Stimulated activated CD8-positive, alpha-beta memory T cell treated with anti-CD3 and anti-CD28 coated beads, Interleukin-15, amount 100 ng/mL, for 1 hour (primary cell): ENCODE measurements at regions not wholly inside any gene's neighbourhood (a gene's known extent, or its start where the extent isn't known, plus 50 kb on each side); places are given as distances from the start of the nearest gene placed in this dataset.
"Not testable (repeated sequence)": the region's sequence is repeated elsewhere in the genome, so short reads cannot be mapped to it uniquely, and the experiment has no call there.

ENCODE experiments used
- DNase-seq: peaks from one replicate; pipeline ENCODE4 v3.0.0-alpha.2; 2020; ENCODE audit warnings: low read depth

DNA sequence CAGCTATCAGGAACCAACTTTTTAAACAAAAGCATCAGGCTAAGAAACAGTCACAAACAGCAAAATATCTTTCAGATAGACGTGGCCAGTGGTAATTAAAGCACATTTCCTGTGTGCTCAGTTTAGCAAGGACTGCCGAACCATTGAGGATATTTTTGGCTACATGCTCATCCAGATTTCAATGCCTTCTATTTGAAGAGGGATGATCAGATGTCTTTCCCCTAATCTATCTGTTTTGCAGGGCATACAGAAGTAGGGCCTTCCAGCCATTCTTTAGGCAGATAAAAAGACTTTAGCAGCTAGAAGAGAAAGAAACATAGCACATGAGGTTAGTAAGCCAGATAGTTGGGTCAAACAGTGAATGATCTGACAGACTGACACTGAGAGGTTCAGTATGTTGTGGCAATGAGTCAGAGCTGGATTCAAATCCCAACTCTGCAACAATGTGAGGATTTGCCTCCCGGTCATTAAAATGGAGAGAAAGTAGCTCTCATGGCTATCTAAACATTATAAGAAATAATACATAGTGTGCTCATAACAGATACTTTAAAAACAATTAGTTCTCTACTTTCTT, 100.0 kb upstream of the PRKG2 start:
- DNase-seq, result no peak

GRCh38 chr4:81314196-81314896, 99.3 kb upstream of the PRKG2 start:
- no peak for DNase-seq

DNA sequence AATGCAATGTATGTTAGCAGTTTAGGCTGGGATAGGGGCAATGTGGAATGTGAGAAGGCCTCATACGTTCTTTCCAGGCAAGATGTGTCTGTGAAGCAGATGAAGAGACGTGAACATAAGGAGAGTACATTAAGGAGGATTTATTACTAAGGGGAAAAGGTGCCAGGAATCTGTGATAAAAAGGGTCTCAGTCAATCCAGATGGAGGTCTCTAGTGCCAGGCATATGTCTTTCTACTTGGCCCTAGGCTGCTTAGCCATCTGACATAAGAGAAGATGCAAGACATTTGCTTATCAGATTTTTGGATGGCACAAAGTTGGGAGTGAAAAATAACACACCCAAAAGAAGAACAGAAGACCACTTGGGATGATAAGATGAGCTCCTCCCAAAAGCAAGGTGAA, 93.0 kb upstream of the PRKG2 start:
- DNase-seq, result no peak

- DNase-seq, result no peak
Measured at GRCh38 chr4:81304871-81305270, 89.8 kb upstream of the PRKG2 start.

DNA sequence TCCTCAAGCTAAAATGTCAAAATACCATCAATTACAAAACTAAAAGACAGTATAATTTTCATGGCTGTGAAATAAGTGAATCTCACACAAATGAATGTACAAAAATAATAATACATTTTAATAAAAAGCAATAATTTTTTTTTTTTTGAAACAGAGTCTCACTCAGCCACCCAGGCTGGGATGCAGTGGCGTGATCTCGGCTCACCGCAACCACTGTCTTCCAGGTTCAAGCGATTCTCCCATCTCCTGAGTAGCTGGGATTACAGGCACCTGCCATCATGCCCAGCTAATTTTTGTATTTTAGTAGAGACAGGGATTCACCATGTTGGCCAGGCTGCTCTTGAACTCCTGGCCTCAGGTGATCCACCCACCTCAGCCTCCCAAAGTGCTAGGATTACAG, 85.3 kb upstream of the PRKG2 start:
- DNase-seq, result not testable (repeated sequence)

- no peak for DNase-seq
Measured at GRCh38 chr4:81290813-81291212, 75.8 kb upstream of the PRKG2 start.

DNA sequence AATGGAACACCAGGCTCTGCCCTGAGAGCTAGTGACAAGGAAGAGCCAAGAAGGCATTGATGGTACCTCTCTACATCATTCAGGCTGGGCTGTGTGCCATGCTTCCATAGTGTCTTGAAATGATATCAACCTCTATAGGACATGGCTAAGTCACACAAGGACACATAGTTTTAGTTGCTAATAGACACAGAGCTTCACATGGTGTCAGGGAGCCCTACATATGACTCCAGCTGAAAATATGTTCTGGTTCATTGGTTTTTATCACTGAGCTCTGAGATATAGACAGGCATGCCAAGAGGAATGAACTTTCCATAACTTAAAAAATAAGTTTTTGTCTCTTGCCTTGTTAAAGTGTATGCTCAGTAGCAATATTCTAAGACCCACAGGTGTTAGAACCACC, 72.1 kb upstream of the PRKG2 start:
- DNase-seq, result no peak

- no peak for DNase-seq
Measured at GRCh38 chr4:81282131-81282530, 67.1 kb upstream of the PRKG2 start.

- no peak for DNase-seq
Measured at GRCh38 chr4:81274460-81274859, 59.4 kb upstream of the PRKG2 start.

DNA sequence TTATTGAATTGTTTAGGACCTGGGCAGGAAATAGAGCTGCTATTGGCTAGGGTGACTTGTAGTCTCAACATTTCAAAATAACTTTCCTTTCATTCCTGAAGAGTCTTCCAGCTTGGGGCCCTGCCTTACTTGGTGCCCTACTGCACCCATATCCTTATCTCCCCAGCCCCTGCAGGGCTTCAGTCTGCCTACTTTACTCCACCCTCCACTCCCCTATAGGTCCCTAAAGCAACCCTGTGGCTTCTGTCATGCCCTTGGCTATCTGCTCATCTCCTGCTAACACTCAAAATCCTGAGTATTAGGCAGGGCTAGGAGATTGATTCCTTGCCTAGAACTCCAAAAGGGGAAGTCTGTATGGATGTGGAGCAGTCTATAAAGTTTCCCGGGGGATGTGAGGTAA, 57.6 kb upstream of the PRKG2 start:
- DNase-seq, result no peak
